Peyer's patch (tissue), 4 donors: ENCODE measurements at regions not wholly inside any gene's neighbourhood (a gene's known extent, or its start where the extent isn't known, plus 50 kb on each side); places are given as distances from the start of the nearest gene placed in this dataset.

Experiments
- DNase-seq, 3 donors: peaks; one replicate each; pipeline ENCODE4 v3.0.0-alpha.2; 2017 to 2019
- H3K27ac ChIP-seq, 4 donors: fragments of 200-600 bp; sonication (generic); one replicate each; pipeline ENCODE4 v1.5.1; 2016 to 2019
- H3K27me3 ChIP-seq, 2 donors: fragments of 200-600 bp; sonication (generic); one replicate each; pipeline ENCODE4 v1.5.1; 2019
- H3K36me3 ChIP-seq, 3 donors: fragments of 200-600 bp; sonication (generic); one replicate each; pipeline ENCODE4 v1.5.1; 2016 to 2019
- H3K4me1 ChIP-seq, 4 donors: fragments of 200-600 bp; sonication (generic); one replicate each; pipeline ENCODE4 v1.5.1; 2016 to 2019
- H3K4me3 ChIP-seq, 4 donors: fragments of 200-600 bp; sonication (generic); 1 replicate in 3 of 4; 2 replicates in 1 of 4; pipeline ENCODE4 v1.5.1; 2016 to 2019; ENCODE audit warnings: mild to moderate bottlenecking in 1 of 4
- H3K9me3 ChIP-seq, 4 donors: fragments of 200-600 bp; sonication (generic); one replicate each; pipeline ENCODE4 v1.5.1; 2016 to 2019; ENCODE audit warnings: mild to moderate bottlenecking in 1 of 4
- CTCF ChIP-seq, 6 experiments: fragments of 450-650 bp in 4 of 6; fragments of 200-600 bp in 2 of 6; sonication (generic) in 1 of 6; IDR thresholded peaks; one replicate each; pipeline ENCODE4 v1.5.1; 2017 to 2019; ENCODE audit warnings: antibody characterized with exemption in 6 of 6, mild to moderate bottlenecking in 3 of 6, moderate library complexity in 1 of 6
- POLR2A ChIP-seq, 2 donors: fragments of 450-650 bp; IDR thresholded peaks; one replicate each; pipeline ENCODE4 v1.5.1; 2017; ENCODE audit warnings: antibody characterized with exemption in 2 of 2, mild to moderate bottlenecking in 2 of 2, moderate library complexity in 2 of 2

- Histone ChIP-seq H3K36me3 (no peaks in the 10 kb centered on the region), H3K27ac (no peak overlapping the region), H3K9me3 (no peaks in the 10 kb centered on the region), H3K27me3 (no peaks in the 10 kb centered on the region), H3K4me3 (no peak overlapping the region), H3K4me1 (no peaks in the 10 kb centered on the region)
- TF ChIP-seq CTCF (IDR thresholded peaks at IDR 0.05) (no peak), POLR2A (IDR thresholded peaks at IDR 0.05) (no peak)
- no peak for DNase-seq
Observed at GRCh38 chr5:174186096-174186695, 140.7 kb downstream of the NSG2 start.

- DNase-seq: no peak
- Histone ChIP-seq H3K4me3 (no peak overlapping the region), H3K9me3 (no peaks in the 10 kb centered on the region), H3K4me1 (no peaks in the 10 kb centered on the region), H3K27me3 (no peaks in the 10 kb centered on the region), H3K27ac (no peak overlapping the region), H3K36me3 (no peaks in the 10 kb centered on the region)
- TF ChIP-seq POLR2A (IDR thresholded peaks at IDR 0.05) (no peak), CTCF (IDR thresholded peaks at IDR 0.05) (no peak)
Observed at GRCh38 chr5:174187001-174187400, 141.5 kb downstream of the NSG2 start.

- Histone ChIP-seq H3K4me1 (no peaks in the 10 kb centered on the region), H3K4me3 (no peak overlapping the region), H3K36me3 (no peaks in the 10 kb centered on the region), H3K9me3 (no peaks in the 10 kb centered on the region), H3K27ac (no peak overlapping the region), H3K27me3 (no peaks in the 10 kb centered on the region)
- DNase-seq: no peak
- no peak for TF ChIP-seq CTCF (IDR thresholded peaks at IDR 0.05)
- TF ChIP-seq POLR2A (IDR thresholded peaks at IDR 0.05): no peak
Observed at GRCh38 chr5:174187481-174187880, 142.0 kb downstream of the NSG2 start.

GRCh38 chr5:174188295-174188694 is 142.8 kb downstream of the NSG2 start:
- Histone ChIP-seq H3K27me3 (no peaks in the 10 kb centered on the region), H3K27ac (no peak overlapping the region), H3K4me1 (no peaks in the 10 kb centered on the region), H3K9me3 (no peaks in the 10 kb centered on the region), H3K36me3 (no peaks in the 10 kb centered on the region), H3K4me3 (no peak overlapping the region)
- no peak for DNase-seq
- TF ChIP-seq CTCF (IDR thresholded peaks at IDR 0.05) (no peak), POLR2A (IDR thresholded peaks at IDR 0.05) (no peak)

GRCh38 chr5:174189654-174190541 is 144.4 kb downstream of the NSG2 start:
- no peaks in the 10 kb centered on the region for H3K9me3 ChIP-seq
- H3K4me3 ChIP-seq: no peak overlapping the region
- no peaks in the 10 kb centered on the region for H3K27me3 ChIP-seq
- no peaks in the 10 kb centered on the region for H3K36me3 ChIP-seq
- no peak overlapping the region for H3K27ac ChIP-seq
- no peak for TF ChIP-seq CTCF (IDR thresholded peaks at IDR 0.05)
- TF ChIP-seq POLR2A (IDR thresholded peaks at IDR 0.05): no peak
- no peaks in the 10 kb centered on the region for H3K4me1 ChIP-seq
- peak in 1 of 3 donors; percentile 49 for DNase-seq
